Endothelial cell of umbilical vein (primary cell): ENCODE measurements at regions not wholly inside any gene's neighbourhood (a gene's known extent, or its start where the extent isn't known, plus 50 kb on each side); places are given as distances from the start of the nearest gene placed in this dataset.

ENCODE experiments used
- EZH2 ChIP-seq: IDR thresholded peaks from 2 replicates; pipeline ENCODE4 v1.6.1; 2012; ENCODE audit warnings: borderline replicate concordance, low read depth, mild to moderate bottlenecking, moderate library complexity, low read length, inconsistent platforms; ENCODE audit not compliant: severe bottlenecking
- POLR2AphosphoS5 ChIP-seq: IDR thresholded peaks from 2 replicates; pipeline ENCODE4 v1.6.1; 2012; ENCODE audit warnings: low read depth, mild to moderate bottlenecking, control low read depth, low read length, moderate library complexity; ENCODE audit not compliant: insufficient read depth
- TF ChIP-seq, protein P1 (sequence below), 2 donors: IDR thresholded peaks; 1 replicate in 1 of 2; 2 replicates in 1 of 2; pipeline ENCODE4 v1.5.1; 2011; ENCODE audit warnings: low read length in 2 of 2, mild to moderate bottlenecking in 2 of 2, moderate library complexity in 2 of 2, control low read depth in 1 of 2, inconsistent platforms in 1 of 2, low read depth in 1 of 2; ENCODE audit not compliant: insufficient read depth in 1 of 2; ENCODE audit errors: extremely low read depth in 1 of 2

DNA sequence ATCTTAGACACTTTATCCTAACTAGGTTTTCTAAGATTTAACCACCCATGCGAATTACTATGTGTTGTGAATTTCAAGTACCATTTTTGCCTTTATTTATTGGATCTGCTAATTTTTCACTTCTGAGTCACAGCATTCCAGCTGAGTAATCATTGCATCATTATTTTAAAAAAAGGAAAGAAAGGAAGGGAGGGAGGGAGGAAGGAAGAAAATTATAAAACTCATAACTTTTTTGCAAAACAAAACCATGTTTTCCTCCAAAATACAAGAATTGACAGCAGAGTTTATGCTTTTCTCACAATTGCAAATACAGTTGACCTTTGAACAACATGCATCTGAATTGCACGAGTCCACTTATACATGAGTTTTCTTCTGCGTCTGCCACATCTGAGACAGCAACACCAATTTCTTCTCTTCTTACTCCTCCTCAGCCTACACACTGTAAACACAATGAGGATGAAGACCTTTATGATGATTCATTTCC lies 651.4 kb upstream of the NECTIN3 start:
- TF ChIP-seq POLR2AphosphoS5 (no peak), EZH2 (no peak)
- TF ChIP-seq, protein P1, sequence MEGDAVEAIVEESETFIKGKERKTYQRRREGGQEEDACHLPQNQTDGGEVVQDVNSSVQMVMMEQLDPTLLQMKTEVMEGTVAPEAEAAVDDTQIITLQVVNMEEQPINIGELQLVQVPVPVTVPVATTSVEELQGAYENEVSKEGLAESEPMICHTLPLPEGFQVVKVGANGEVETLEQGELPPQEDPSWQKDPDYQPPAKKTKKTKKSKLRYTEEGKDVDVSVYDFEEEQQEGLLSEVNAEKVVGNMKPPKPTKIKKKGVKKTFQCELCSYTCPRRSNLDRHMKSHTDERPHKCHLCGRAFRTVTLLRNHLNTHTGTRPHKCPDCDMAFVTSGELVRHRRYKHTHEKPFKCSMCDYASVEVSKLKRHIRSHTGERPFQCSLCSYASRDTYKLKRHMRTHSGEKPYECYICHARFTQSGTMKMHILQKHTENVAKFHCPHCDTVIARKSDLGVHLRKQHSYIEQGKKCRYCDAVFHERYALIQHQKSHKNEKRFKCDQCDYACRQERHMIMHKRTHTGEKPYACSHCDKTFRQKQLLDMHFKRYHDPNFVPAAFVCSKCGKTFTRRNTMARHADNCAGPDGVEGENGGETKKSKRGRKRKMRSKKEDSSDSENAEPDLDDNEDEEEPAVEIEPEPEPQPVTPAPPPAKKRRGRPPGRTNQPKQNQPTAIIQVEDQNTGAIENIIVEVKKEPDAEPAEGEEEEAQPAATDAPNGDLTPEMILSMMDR (IDR thresholded peaks at IDR 0.05; ENCODE audit: extremely low read depth in 1 of 2, insufficient read depth in 1 of 2, low read depth in 1 of 2, low read length in 2 of 2), result no peak
